ENCODE measurements at regions not wholly inside any gene's neighbourhood (a gene's known extent, or its start where the extent isn't known, plus 50 kb on each side); places are given as distances from the start of the nearest gene placed in this dataset.

GRCh38 chr3:90054311-90054710, 946.9 kb downstream of the EPHA3 start:
- no peak for TF ChIP-seq EZH2 (IDR thresholded peaks at IDR 0.05; ENCODE audit: borderline replicate concordance, insufficient read depth, low read depth, low read length, poor library complexity, severe bottlenecking)
- TF ChIP-seq, protein P1, sequence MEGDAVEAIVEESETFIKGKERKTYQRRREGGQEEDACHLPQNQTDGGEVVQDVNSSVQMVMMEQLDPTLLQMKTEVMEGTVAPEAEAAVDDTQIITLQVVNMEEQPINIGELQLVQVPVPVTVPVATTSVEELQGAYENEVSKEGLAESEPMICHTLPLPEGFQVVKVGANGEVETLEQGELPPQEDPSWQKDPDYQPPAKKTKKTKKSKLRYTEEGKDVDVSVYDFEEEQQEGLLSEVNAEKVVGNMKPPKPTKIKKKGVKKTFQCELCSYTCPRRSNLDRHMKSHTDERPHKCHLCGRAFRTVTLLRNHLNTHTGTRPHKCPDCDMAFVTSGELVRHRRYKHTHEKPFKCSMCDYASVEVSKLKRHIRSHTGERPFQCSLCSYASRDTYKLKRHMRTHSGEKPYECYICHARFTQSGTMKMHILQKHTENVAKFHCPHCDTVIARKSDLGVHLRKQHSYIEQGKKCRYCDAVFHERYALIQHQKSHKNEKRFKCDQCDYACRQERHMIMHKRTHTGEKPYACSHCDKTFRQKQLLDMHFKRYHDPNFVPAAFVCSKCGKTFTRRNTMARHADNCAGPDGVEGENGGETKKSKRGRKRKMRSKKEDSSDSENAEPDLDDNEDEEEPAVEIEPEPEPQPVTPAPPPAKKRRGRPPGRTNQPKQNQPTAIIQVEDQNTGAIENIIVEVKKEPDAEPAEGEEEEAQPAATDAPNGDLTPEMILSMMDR (IDR thresholded peaks at IDR 0.05): no peak
- ATAC-seq (ENCODE audit: low read depth): no peak
- Histone ChIP-seq H3K27me3 (replicated peaks in 1 of 4; ENCODE audit: control extremely low read depth in 1 of 4, control insufficient read depth in 3 of 4, insufficient read depth in 4 of 4, low read length in 3 of 4) (no peaks in the 10 kb centered on the region), H3K9ac (ENCODE audit: low read length) (no peak overlapping the region), H3K4me1 (ENCODE audit: control insufficient read depth in 2 of 2, insufficient read depth in 2 of 2, low read length in 2 of 2) (no peaks in the 10 kb centered on the region), H3K9me3 (ENCODE audit: control extremely low read depth in 1 of 3, control insufficient read depth in 2 of 3, insufficient read depth in 1 of 3, low read length in 2 of 3) (peaks cover 0 to 1% (median 0%) of the 10 kb centered on the region in 3 donors), H3K79me2 (ENCODE audit: control insufficient read depth, insufficient read depth, low read length) (no peaks in the 10 kb centered on the region), H3K4me3 (ENCODE audit: control extremely low read depth in 1 of 5, extremely low read depth in 1 of 5, insufficient read depth in 1 of 5, low read depth in 2 of 5, low read length in 4 of 5) (no peak overlapping the region), H4K20me1 (ENCODE audit: control insufficient read depth, insufficient read depth, low read length, poor library complexity, severe bottlenecking) (no peaks in the 10 kb centered on the region), H2AFZ (ENCODE audit: insufficient read depth, low read depth, low read length, poor library complexity, severe bottlenecking) (no peak overlapping the region), H3K36me3 (replicated peaks in 1 of 2; ENCODE audit: control extremely low read depth in 1 of 2, control insufficient read depth in 1 of 2, extremely low read depth in 1 of 2, insufficient read depth in 2 of 2, low read length in 1 of 2) (no peaks in the 10 kb centered on the region), H3K4me2 (replicated peaks; ENCODE audit: low read depth, low read length, poor library complexity, severe bottlenecking) (no peak overlapping the region), H3K27ac (ENCODE audit: low read length in 2 of 2) (no peak overlapping the region)
- Mint-ChIP-seq H3K27ac (no peak overlapping the region), H3K4me3 (no peak overlapping the region), H3K27me3 (no peaks in the 10 kb centered on the region), H3K4me1 (no peaks in the 10 kb centered on the region), H3K9me3 (ENCODE audit: insufficient read depth) (no peaks in the 10 kb centered on the region)
- no peak for DNase-seq
- CTCF ChIA-PET: no interaction called here
- intact Hi-C loops (cut with micrococcal nuclease): no loop called here
- WGBS (ENCODE audit: insufficient coverage): no CpG with 5 or more reads among the region's 1 CpG
- POLR2A ChIA-PET: no interaction called here

DNA sequence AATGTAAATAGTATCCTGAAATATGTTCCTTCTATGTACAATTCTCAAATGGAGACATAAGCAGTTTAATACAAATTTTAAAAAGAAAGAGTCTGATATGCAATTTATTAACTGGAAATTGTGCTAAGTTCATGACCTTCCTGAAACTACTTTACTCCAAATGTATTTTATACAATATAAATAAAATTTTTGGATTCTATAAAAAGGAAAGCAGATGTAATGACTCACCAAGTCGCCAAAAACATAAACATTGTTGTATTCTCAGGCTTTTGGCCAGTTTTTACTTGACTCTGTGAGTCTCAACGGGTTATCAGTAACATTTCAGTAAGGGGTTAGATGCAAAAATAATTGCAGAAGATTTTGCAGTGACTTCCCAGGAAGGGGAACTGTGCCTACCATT, 948.2 kb downstream of the EPHA3 start:
- Histone ChIP-seq H3K79me2 (ENCODE audit: control insufficient read depth, insufficient read depth, low read length) (no peaks in the 10 kb centered on the region), H3K27me3 (replicated peaks in 1 of 4; ENCODE audit: control extremely low read depth in 1 of 4, control insufficient read depth in 3 of 4, insufficient read depth in 4 of 4, low read length in 3 of 4) (no peaks in the 10 kb centered on the region), H3K9me3 (ENCODE audit: control extremely low read depth in 1 of 3, control insufficient read depth in 2 of 3, insufficient read depth in 1 of 3, low read length in 2 of 3) (no peaks in the 10 kb centered on the region), H2AFZ (ENCODE audit: insufficient read depth, low read depth, low read length, poor library complexity, severe bottlenecking) (no peak overlapping the region), H3K4me1 (ENCODE audit: control insufficient read depth in 2 of 2, insufficient read depth in 2 of 2, low read length in 2 of 2) (no peaks in the 10 kb centered on the region), H3K9ac (ENCODE audit: low read length) (no peak overlapping the region), H3K36me3 (replicated peaks in 1 of 2; ENCODE audit: control extremely low read depth in 1 of 2, control insufficient read depth in 1 of 2, extremely low read depth in 1 of 2, insufficient read depth in 2 of 2, low read length in 1 of 2) (no peaks in the 10 kb centered on the region), H4K20me1 (ENCODE audit: control insufficient read depth, insufficient read depth, low read length, poor library complexity, severe bottlenecking) (no peaks in the 10 kb centered on the region), H3K4me3 (ENCODE audit: control extremely low read depth in 1 of 5, extremely low read depth in 1 of 5, insufficient read depth in 1 of 5, low read depth in 2 of 5, low read length in 4 of 5) (no peak overlapping the region), H3K27ac (ENCODE audit: low read length in 2 of 2) (no peak overlapping the region), H3K4me2 (replicated peaks; ENCODE audit: low read depth, low read length, poor library complexity, severe bottlenecking) (no peak overlapping the region)
- TF ChIP-seq, protein P1 (IDR thresholded peaks at IDR 0.05): no peak
- no peak for TF ChIP-seq EZH2 (IDR thresholded peaks at IDR 0.05; ENCODE audit: borderline replicate concordance, insufficient read depth, low read depth, low read length, poor library complexity, severe bottlenecking)
- WGBS (ENCODE audit: insufficient coverage): 80% methylated on average over 1 of the region's 2 CpGs
- Mint-ChIP-seq H3K27ac (no peak overlapping the region), H3K4me1 (no peaks in the 10 kb centered on the region), H3K4me3 (no peak overlapping the region), H3K27me3 (no peaks in the 10 kb centered on the region), H3K9me3 (ENCODE audit: insufficient read depth) (no peaks in the 10 kb centered on the region)
- ATAC-seq (ENCODE audit: low read depth): no peak
- no peak for DNase-seq
- ChIA-PET CTCF (no interaction called here), POLR2A (no interaction called here)
- intact Hi-C loops (cut with micrococcal nuclease): no loop called here
